PC-3 (cell line): ENCODE measurements at regions not wholly inside any gene's neighbourhood (a gene's known extent, or its start where the extent isn't known, plus 50 kb on each side); places are given as distances from the start of the nearest gene placed in this dataset.

ENCODE experiments used
- EZH2phosphoT487 ChIP-seq: fragments of 300-600 bp; sonication (generic); IDR thresholded peaks from 2 replicates; pipeline ENCODE4 v1.6.1; 2018; ENCODE audit warnings: mild to moderate bottlenecking, antibody characterized with exemption, low read length, borderline replicate concordance
- TF ChIP-seq, protein P1 (sequence below): fragments of 300-600 bp; sonication (generic); conservative IDR thresholded peaks from 2 replicates; pipeline ENCODE4 v1.5.1; 2017; ENCODE audit warnings: antibody characterized with exemption, low read depth, mild to moderate bottlenecking, low read length

DNA sequence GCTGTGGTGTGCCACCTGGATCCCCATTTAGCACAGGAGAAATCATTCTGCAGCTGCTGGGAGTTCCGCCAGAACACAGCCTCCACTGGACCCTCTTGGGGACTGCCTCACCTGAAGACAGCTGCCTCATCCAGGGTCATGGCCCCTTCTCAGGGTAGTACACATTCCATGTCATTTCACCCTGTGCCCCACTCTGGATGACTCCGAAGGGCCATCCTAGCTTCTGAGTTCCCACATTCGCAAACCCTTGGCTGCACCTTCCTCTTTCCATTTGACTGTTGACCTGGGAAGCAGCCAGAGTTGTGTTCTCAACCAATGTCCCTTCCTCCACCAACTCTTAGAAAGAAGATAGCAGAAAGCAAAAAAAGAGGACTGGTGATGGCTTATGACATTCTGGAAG lies 125.6 kb upstream of the TBX20 start:
- TF ChIP-seq, protein P1, sequence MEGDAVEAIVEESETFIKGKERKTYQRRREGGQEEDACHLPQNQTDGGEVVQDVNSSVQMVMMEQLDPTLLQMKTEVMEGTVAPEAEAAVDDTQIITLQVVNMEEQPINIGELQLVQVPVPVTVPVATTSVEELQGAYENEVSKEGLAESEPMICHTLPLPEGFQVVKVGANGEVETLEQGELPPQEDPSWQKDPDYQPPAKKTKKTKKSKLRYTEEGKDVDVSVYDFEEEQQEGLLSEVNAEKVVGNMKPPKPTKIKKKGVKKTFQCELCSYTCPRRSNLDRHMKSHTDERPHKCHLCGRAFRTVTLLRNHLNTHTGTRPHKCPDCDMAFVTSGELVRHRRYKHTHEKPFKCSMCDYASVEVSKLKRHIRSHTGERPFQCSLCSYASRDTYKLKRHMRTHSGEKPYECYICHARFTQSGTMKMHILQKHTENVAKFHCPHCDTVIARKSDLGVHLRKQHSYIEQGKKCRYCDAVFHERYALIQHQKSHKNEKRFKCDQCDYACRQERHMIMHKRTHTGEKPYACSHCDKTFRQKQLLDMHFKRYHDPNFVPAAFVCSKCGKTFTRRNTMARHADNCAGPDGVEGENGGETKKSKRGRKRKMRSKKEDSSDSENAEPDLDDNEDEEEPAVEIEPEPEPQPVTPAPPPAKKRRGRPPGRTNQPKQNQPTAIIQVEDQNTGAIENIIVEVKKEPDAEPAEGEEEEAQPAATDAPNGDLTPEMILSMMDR: no peak
- no peak for TF ChIP-seq EZH2phosphoT487
